Neural crest cell (in vitro differentiated cells): ENCODE measurements at regions not wholly inside any gene's neighbourhood (a gene's known extent, or its start where the extent isn't known, plus 50 kb on each side); places are given as distances from the start of the nearest gene placed in this dataset.
A peak's percentile ranks its signal among the peaks of the same experiment; 100 is the strongest.

ENCODE experiments used
- DNase-seq: peaks from one replicate; pipeline ENCODE4 v3.0.0; 2021; ENCODE audit warnings: low read depth, mixed read lengths, low spot score
- H3K27ac Mint-ChIP-seq: one replicate; pipeline ENCODE4 v1.8.0; 2021; ENCODE audit warnings: mild to moderate bottlenecking, mixed read lengths; ENCODE audit not compliant: unreplicated experiment
- H3K27me3 Mint-ChIP-seq: 2 replicates; pipeline ENCODE4 v1.8.0; 2021; ENCODE audit warnings: low read depth, mild to moderate bottlenecking, mixed read lengths
- H3K36me3 Mint-ChIP-seq: 2 replicates; pipeline ENCODE4 v1.8.0; 2021; ENCODE audit warnings: low read depth, mild to moderate bottlenecking, mixed read lengths
- H3K4me1 Mint-ChIP-seq: 2 replicates; pipeline ENCODE4 v1.8.0; 2021; ENCODE audit warnings: mixed read lengths
- H3K4me3 Mint-ChIP-seq: one replicate; pipeline ENCODE4 v1.8.0; 2021; ENCODE audit warnings: mild to moderate bottlenecking, mixed read lengths
- H3K9me3 Mint-ChIP-seq: 2 replicates; pipeline ENCODE4 v1.8.0; 2021; ENCODE audit warnings: mixed read lengths
- CTCF ChIP-seq: fragments of 200-600 bp; sonication (generic); conservative IDR thresholded peaks from 2 replicates; pipeline ENCODE4 v1.5.0; 2021; ENCODE audit warnings: antibody characterized with exemption, mild to moderate bottlenecking

GRCh38 chr10:117673230-117674010 lies 130.9 kb downstream of the EMX2 start:
- Mint-ChIP-seq H3K27me3 (no peaks in the 10 kb centered on the region), H3K4me3 (no peak overlapping the region), H3K36me3 (no peaks in the 10 kb centered on the region), H3K27ac (peak overlapping the region; percentile 14), H3K9me3 (no peaks in the 10 kb centered on the region), H3K4me1 (no peaks in the 10 kb centered on the region)
- no peak for DNase-seq
- no peak for TF ChIP-seq CTCF

GRCh38 chr10:117674201-117674600 lies 131.7 kb downstream of the EMX2 start:
- H3K36me3 Mint-ChIP-seq, result no peaks in the 10 kb centered on the region
- DNase-seq, result no peak
- H3K4me3 Mint-ChIP-seq, result no peak overlapping the region
- no peak for TF ChIP-seq CTCF
- H3K4me1 Mint-ChIP-seq, result no peaks in the 10 kb centered on the region
- no peaks in the 10 kb centered on the region for H3K9me3 Mint-ChIP-seq
- H3K27me3 Mint-ChIP-seq, result no peaks in the 10 kb centered on the region
- no peak overlapping the region for H3K27ac Mint-ChIP-seq

GRCh38 chr10:117674646-117675045 lies 132.1 kb downstream of the EMX2 start:
- Mint-ChIP-seq H3K27me3 (no peaks in the 10 kb centered on the region), H3K36me3 (no peaks in the 10 kb centered on the region), H3K27ac (no peak overlapping the region), H3K9me3 (no peaks in the 10 kb centered on the region), H3K4me3 (no peak overlapping the region), H3K4me1 (no peaks in the 10 kb centered on the region)
- no peak for TF ChIP-seq CTCF
- DNase-seq, result no peak

GRCh38 chr10:117675514-117676055 lies 133.0 kb downstream of the EMX2 start:
- Mint-ChIP-seq H3K27ac (no peak overlapping the region), H3K27me3 (no peaks in the 10 kb centered on the region), H3K9me3 (no peaks in the 10 kb centered on the region), H3K36me3 (no peaks in the 10 kb centered on the region), H3K4me3 (no peak overlapping the region), H3K4me1 (no peaks in the 10 kb centered on the region)
- DNase-seq, result no peak
- no peak for TF ChIP-seq CTCF

GRCh38 chr10:117677239-117677638 lies 134.7 kb downstream of the EMX2 start:
- H3K4me1 Mint-ChIP-seq, result no peaks in the 10 kb centered on the region
- no peak for DNase-seq
- H3K4me3 Mint-ChIP-seq, result no peak overlapping the region

More at GRCh38 chr10:117677239-117677638, 134.7 kb downstream of the EMX2 start:
- H3K36me3 Mint-ChIP-seq, result no peaks in the 10 kb centered on the region
- H3K27me3 Mint-ChIP-seq, result no peaks in the 10 kb centered on the region
- H3K27ac Mint-ChIP-seq, result no peak overlapping the region
- H3K9me3 Mint-ChIP-seq, result no peaks in the 10 kb centered on the region
- no peak for TF ChIP-seq CTCF
